Neural cell (in vitro differentiated cells): ENCODE measurements at regions not wholly inside any gene's neighbourhood (a gene's known extent, or its start where the extent isn't known, plus 50 kb on each side); places are given as distances from the start of the nearest gene placed in this dataset.

ENCODE experiments used
- H2AFZ ChIP-seq: fragments of 200-600, 300-800 bp; sonication (generic), shearing (Covaris generic); 2 replicates; pipeline ENCODE4 v1.6.0; 2014; ENCODE audit warnings: low read depth, mild to moderate bottlenecking, antibody characterized with exemption, low read length, moderate library complexity
- H3F3A ChIP-seq: fragments of 200-600 bp; shearing (Covaris generic); 2 replicates; pipeline ENCODE4 v1.6.1; 2016; ENCODE audit warnings: mild to moderate bottlenecking, moderate library complexity, mixed read lengths, antibody characterized with exemption, low read length; ENCODE audit not compliant: insufficient read depth, poor library complexity, severe bottlenecking
- H3K27ac ChIP-seq: fragments of 200-600, 300-800 bp; sonication (generic), shearing (Covaris generic); 2 replicates; pipeline ENCODE4 v1.5.1; 2014; ENCODE audit warnings: mild to moderate bottlenecking, low read length, moderate library complexity
- H3K27me3 ChIP-seq: fragments of 300-800, 200-600 bp; sonication (generic), shearing (Covaris generic); 2 replicates; pipeline ENCODE4 v1.6.0; 2014; ENCODE audit warnings: mild to moderate bottlenecking, low read depth, low read length, moderate library complexity; ENCODE audit not compliant: insufficient read depth
- H3K36me3 ChIP-seq: fragments of 300-800, 200-600 bp; sonication (generic), shearing (Covaris generic); 2 replicates; pipeline ENCODE4 v1.5.1; 2014; ENCODE audit warnings: mild to moderate bottlenecking, antibody characterized with exemption, low read length, moderate library complexity; ENCODE audit not compliant: insufficient read depth
- H3K4me2 ChIP-seq: fragments of 300-800, 200-600 bp; sonication (generic), shearing (Covaris generic); 2 replicates; pipeline ENCODE4 v1.6.0; 2014; ENCODE audit warnings: mild to moderate bottlenecking, low read length
- H3K4me3 ChIP-seq: fragments of 300-800, 200-600 bp; sonication (generic), shearing (Covaris generic); 2 replicates; pipeline ENCODE4 v1.5.1; 2014; ENCODE audit warnings: mild to moderate bottlenecking, low read length, moderate library complexity
- H3K79me2 ChIP-seq: fragments of 200-600 bp; shearing (Covaris generic); replicated peaks from 2 replicates; pipeline ENCODE4 v1.6.0; 2014; ENCODE audit warnings: mild to moderate bottlenecking, low read length, moderate library complexity; ENCODE audit not compliant: insufficient read depth
- H3K9ac ChIP-seq: fragments of 300-800, 200-600 bp; sonication (generic), shearing (Covaris generic); 2 replicates; pipeline ENCODE4 v1.6.1; 2016; ENCODE audit warnings: mild to moderate bottlenecking, low read length, mixed read lengths
- H3K9me2 ChIP-seq: fragments of 200-600 bp; shearing (Covaris generic); 2 replicates; pipeline ENCODE4 v1.6.1; 2016; ENCODE audit warnings: mild to moderate bottlenecking, low read length, mixed read lengths; ENCODE audit not compliant: insufficient read depth
- H3K9me3 ChIP-seq: fragments of 200-600, 300-800 bp; sonication (generic), shearing (Covaris generic); 2 replicates; pipeline ENCODE4 v1.6.1; 2016; ENCODE audit warnings: mild to moderate bottlenecking, mixed run types, low read length, moderate library complexity, mixed read lengths
- H4K20me1 ChIP-seq: fragments of 200-600 bp; shearing (Covaris generic); 2 replicates; pipeline ENCODE4 v1.6.1; 2016; ENCODE audit warnings: mild to moderate bottlenecking, mixed run types; ENCODE audit not compliant: insufficient read depth
- CTCF ChIP-seq: fragments of 450-650 bp; IDR thresholded peaks from 2 replicates; pipeline ENCODE4 v1.5.1; 2014; ENCODE audit warnings: antibody characterized with exemption, mild to moderate bottlenecking, moderate library complexity; ENCODE audit not compliant: poor library complexity, severe bottlenecking
- EP300 ChIP-seq: fragments of 450-650 bp; conservative IDR thresholded peaks from 2 replicates; pipeline ENCODE4 v1.6.1; 2014; ENCODE audit warnings: antibody characterized with exemption, mild to moderate bottlenecking, moderate library complexity; ENCODE audit not compliant: poor library complexity, severe bottlenecking
- EZH2 ChIP-seq: fragments of 200-600, 300-800 bp; shearing (Covaris generic), sonication (generic); IDR thresholded peaks from 2 replicates; pipeline ENCODE4 v1.6.1; 2014; ENCODE audit warnings: antibody characterized with exemption, low read length, borderline replicate concordance, mild to moderate bottlenecking; ENCODE audit not compliant: insufficient read depth, poor library complexity, severe bottlenecking
- MXI1 ChIP-seq: fragments of 450-650 bp; conservative IDR thresholded peaks from 2 replicates; pipeline ENCODE4 v1.6.1; 2014; ENCODE audit warnings: antibody characterized with exemption, mild to moderate bottlenecking; ENCODE audit not compliant: poor library complexity, severe bottlenecking
- POLR2AphosphoS5 ChIP-seq: IDR thresholded peaks from 2 replicates; pipeline ENCODE4 v1.6.1; 2012
- RAD21 ChIP-seq: fragments of 450-650 bp; conservative IDR thresholded peaks from 2 replicates; pipeline ENCODE4 v1.6.1; 2014; ENCODE audit warnings: antibody characterized with exemption, mild to moderate bottlenecking, moderate library complexity
- SMC3 ChIP-seq: fragments of 450-650 bp; conservative IDR thresholded peaks from 2 replicates; pipeline ENCODE4 v1.6.1; 2014; ENCODE audit warnings: antibody characterized with exemption, mild to moderate bottlenecking, moderate library complexity; ENCODE audit not compliant: poor library complexity
- TAF1 ChIP-seq: IDR thresholded peaks from 2 replicates; pipeline ENCODE4 v1.6.1; 2012; ENCODE audit warnings: low read depth
- TF ChIP-seq, protein P1 (sequence below): IDR thresholded peaks from 2 replicates; pipeline ENCODE4 v1.6.1; 2012; ENCODE audit warnings: borderline replicate concordance

DNA sequence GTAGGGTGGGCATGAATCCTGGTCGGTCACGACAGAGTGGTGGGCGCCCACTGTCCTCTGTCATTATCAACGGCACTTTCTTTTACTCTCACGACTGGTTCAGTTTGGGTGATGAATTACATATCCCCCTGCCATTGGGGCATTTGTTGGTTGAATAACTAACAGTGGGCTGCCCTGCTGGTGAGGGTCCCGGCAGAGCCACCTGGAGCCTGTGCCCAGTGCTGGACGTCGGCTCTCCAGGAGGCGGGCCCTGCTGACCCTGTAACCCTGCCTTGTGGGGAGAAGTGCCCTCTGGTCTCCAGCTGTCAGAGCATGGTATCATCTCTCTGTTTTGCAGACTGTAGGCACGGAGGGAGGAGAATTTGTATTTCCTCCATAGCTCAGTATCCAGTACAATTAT lies 199.1 kb downstream of the GLRX3 start:
- no peak overlapping the region for H3K27ac ChIP-seq
- H3F3A ChIP-seq, result no peaks in the 10 kb centered on the region
- peaks cover 3% of the 10 kb centered on the region for H3K9me3 ChIP-seq
- H3K4me3 ChIP-seq, result no peak overlapping the region
- H3K79me2 ChIP-seq, result no peaks in the 10 kb centered on the region
- no peak overlapping the region for H3K9ac ChIP-seq
- H3K36me3 ChIP-seq, result no peaks in the 10 kb centered on the region
- no peaks in the 10 kb centered on the region for H4K20me1 ChIP-seq
- no peaks in the 10 kb centered on the region for H3K9me2 ChIP-seq
- no peak overlapping the region for H2AFZ ChIP-seq
- H3K27me3 ChIP-seq, result no peaks in the 10 kb centered on the region
- TF ChIP-seq, protein P1, sequence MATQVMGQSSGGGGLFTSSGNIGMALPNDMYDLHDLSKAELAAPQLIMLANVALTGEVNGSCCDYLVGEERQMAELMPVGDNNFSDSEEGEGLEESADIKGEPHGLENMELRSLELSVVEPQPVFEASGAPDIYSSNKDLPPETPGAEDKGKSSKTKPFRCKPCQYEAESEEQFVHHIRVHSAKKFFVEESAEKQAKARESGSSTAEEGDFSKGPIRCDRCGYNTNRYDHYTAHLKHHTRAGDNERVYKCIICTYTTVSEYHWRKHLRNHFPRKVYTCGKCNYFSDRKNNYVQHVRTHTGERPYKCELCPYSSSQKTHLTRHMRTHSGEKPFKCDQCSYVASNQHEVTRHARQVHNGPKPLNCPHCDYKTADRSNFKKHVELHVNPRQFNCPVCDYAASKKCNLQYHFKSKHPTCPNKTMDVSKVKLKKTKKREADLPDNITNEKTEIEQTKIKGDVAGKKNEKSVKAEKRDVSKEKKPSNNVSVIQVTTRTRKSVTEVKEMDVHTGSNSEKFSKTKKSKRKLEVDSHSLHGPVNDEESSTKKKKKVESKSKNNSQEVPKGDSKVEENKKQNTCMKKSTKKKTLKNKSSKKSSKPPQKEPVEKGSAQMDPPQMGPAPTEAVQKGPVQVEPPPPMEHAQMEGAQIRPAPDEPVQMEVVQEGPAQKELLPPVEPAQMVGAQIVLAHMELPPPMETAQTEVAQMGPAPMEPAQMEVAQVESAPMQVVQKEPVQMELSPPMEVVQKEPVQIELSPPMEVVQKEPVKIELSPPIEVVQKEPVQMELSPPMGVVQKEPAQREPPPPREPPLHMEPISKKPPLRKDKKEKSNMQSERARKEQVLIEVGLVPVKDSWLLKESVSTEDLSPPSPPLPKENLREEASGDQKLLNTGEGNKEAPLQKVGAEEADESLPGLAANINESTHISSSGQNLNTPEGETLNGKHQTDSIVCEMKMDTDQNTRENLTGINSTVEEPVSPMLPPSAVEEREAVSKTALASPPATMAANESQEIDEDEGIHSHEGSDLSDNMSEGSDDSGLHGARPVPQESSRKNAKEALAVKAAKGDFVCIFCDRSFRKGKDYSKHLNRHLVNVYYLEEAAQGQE, result no peak
- TF ChIP-seq POLR2AphosphoS5 (no peak), EZH2 (no peak), CTCF (no peak), TAF1 (no peak), EP300 (no peak), RAD21 (no peak), SMC3 (no peak), MXI1 (no peak)
- H3K4me2 ChIP-seq, result no peak overlapping the region

DNA sequence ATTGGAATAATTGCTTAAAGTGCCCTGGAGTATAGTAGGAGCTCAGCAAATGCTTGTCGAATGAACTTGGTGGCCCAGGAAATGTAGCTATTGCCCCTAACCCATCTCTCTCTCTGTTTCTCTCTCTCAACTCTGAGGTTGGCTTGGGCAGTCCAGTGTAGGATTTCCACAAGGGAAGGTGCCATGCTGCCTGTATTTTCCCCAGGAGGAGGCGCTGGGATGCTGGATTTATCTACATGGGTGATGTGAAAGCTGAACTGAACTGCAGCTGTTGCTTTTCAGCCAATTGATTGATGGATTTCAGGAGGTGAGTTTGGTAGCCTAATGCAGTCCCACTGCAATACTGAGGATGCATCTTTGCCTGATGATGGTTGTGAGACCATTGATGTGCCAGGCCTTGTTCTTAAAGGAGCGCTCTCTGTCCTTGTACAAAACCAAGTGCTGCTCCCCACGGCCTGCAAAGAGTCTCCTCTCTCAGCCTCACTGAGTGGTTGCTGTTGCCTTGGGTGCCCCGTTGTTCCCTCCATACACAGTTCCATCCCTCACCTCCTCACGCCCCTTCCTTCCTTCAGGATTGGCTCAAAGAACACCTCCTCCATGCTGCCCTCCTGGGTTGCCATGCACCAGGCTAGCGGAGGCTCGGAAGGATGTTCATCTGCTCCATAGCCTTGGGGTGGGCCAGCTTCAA lies 200.6 kb downstream of the GLRX3 start:
- Histone ChIP-seq H3K9me3 (peaks cover 2% of the 10 kb centered on the region), H3K79me2 (no peaks in the 10 kb centered on the region), H3K27ac (no peak overlapping the region), H3K9me2 (no peaks in the 10 kb centered on the region), H3K27me3 (no peaks in the 10 kb centered on the region), H3F3A (no peaks in the 10 kb centered on the region), H3K9ac (no peak overlapping the region), H3K4me3 (no peak overlapping the region), H3K36me3 (no peaks in the 10 kb centered on the region), H4K20me1 (no peaks in the 10 kb centered on the region), H2AFZ (no peak overlapping the region), H3K4me2 (no peak overlapping the region)
- peak; percentile 18 for TF ChIP-seq SMC3
- TF ChIP-seq EP300, result no peak
- TF ChIP-seq MXI1, result no peak
- TF ChIP-seq EZH2, result no peak
- TF ChIP-seq RAD21, result no peak
- TF ChIP-seq CTCF, result peak; percentile 19
- TF ChIP-seq, protein P1, result no peak
- TF ChIP-seq TAF1, result no peak
- TF ChIP-seq POLR2AphosphoS5, result no peak
